ENCODE measurements at regions not wholly inside any gene's neighbourhood (a gene's known extent, or its start where the extent isn't known, plus 50 kb on each side); places are given as distances from the start of the nearest gene placed in this dataset.

- TF ChIP-seq, protein P1, sequence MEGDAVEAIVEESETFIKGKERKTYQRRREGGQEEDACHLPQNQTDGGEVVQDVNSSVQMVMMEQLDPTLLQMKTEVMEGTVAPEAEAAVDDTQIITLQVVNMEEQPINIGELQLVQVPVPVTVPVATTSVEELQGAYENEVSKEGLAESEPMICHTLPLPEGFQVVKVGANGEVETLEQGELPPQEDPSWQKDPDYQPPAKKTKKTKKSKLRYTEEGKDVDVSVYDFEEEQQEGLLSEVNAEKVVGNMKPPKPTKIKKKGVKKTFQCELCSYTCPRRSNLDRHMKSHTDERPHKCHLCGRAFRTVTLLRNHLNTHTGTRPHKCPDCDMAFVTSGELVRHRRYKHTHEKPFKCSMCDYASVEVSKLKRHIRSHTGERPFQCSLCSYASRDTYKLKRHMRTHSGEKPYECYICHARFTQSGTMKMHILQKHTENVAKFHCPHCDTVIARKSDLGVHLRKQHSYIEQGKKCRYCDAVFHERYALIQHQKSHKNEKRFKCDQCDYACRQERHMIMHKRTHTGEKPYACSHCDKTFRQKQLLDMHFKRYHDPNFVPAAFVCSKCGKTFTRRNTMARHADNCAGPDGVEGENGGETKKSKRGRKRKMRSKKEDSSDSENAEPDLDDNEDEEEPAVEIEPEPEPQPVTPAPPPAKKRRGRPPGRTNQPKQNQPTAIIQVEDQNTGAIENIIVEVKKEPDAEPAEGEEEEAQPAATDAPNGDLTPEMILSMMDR (IDR thresholded peaks at IDR 0.05; ENCODE audit: low read depth, low read length): no peak
- no peak for TF ChIP-seq EZH2phosphoT487 (IDR thresholded peaks at IDR 0.05; ENCODE audit: low read depth)
Measured at GRCh38 chr2:117693154-117693553, 121.3 kb upstream of the DDX18 start.

Data from OCI-LY3 (cell line).